Urothelium cell line (cell line): ENCODE measurements at regions not wholly inside any gene's neighbourhood (a gene's known extent, or its start where the extent isn't known, plus 50 kb on each side); places are given as distances from the start of the nearest gene placed in this dataset.

Experiments used
- DNase-seq: peaks from one replicate; pipeline ENCODE4 v3.0.0; 2011; ENCODE audit warnings: low spot score, mixed read lengths
- FAIRE-seq: peaks from 2 replicates; lab custom pipeline; 2011; peaks lifted over from hg19 to GRCh38; lab: Jason Lieb, UNC

- FAIRE-seq (no peak), DNase-seq (no peak)
Observed at GRCh38 chr22:44580176-44581095, 82.4 kb upstream of the RTL6 start.

GRCh38 chr22:44578516-44579230, 80.6 kb upstream of the RTL6 start:
- FAIRE-seq: no peak
- DNase-seq: no peak

- FAIRE-seq (no peak), DNase-seq (no peak)
Observed at GRCh38 chr22:44578110-44578457, 80.1 kb upstream of the RTL6 start.

- DNase-seq (no peak), FAIRE-seq (no peak)
Observed at GRCh38 chr22:44577391-44578109, 79.5 kb upstream of the RTL6 start.

GRCh38 chr22:44576311-44577260, 78.6 kb upstream of the RTL6 start:
- DNase-seq (no peak), FAIRE-seq (no peak)

GRCh38 chr22:44575381-44576268, 77.6 kb upstream of the RTL6 start:
- DNase-seq (no peak), FAIRE-seq (peak; percentile 62)

- FAIRE-seq: peak; percentile 69
- DNase-seq: no peak
Observed at GRCh38 chr22:44574640-44575380, 76.8 kb upstream of the RTL6 start.

GRCh38 chr22:44574057-44574639, 76.1 kb upstream of the RTL6 start:
- peak; percentile 76 for DNase-seq
- no peak for FAIRE-seq

- no peak for DNase-seq
- FAIRE-seq: no peak
Observed at GRCh38 chr22:44573451-44573850, 75.4 kb upstream of the RTL6 start.

GRCh38 chr22:44572414-44573207, 74.6 kb upstream of the RTL6 start:
- DNase-seq (no peak), FAIRE-seq (peak; percentile 44)

- no peak for FAIRE-seq
- no peak for DNase-seq
Observed at GRCh38 chr22:44571566-44572413, 73.8 kb upstream of the RTL6 start.

GRCh38 chr22:44570476-44571445, 72.7 kb upstream of the RTL6 start:
- DNase-seq (no peak), FAIRE-seq (no peak)

GRCh38 chr22:44569561-44569991, 71.5 kb upstream of the RTL6 start:
- DNase-seq: no peak

GRCh38 chr22:44567846-44568493, 69.9 kb upstream of the RTL6 start:
- no peak for FAIRE-seq
- no peak for DNase-seq

More at GRCh38 chr22:44569561-44569991, 71.5 kb upstream of the RTL6 start:
- FAIRE-seq: no peak

GRCh38 chr22:44567378-44567841, 69.4 kb upstream of the RTL6 start:
- DNase-seq: peak; percentile 61
- FAIRE-seq: peak; percentile 99
